ENCODE measurements at regions not wholly inside any gene's neighbourhood (a gene's known extent, or its start where the extent isn't known, plus 50 kb on each side); places are given as distances from the start of the nearest gene placed in this dataset.

GRCh38 chr3:25043749-25044148 is 384.3 kb upstream of the RARB start:
- no peak for TF ChIP-seq CTCF (conservative IDR thresholded peaks at IDR 0.05; ENCODE audit: low read depth)
- POLR2A ChIA-PET (ENCODE audit: low non-redundant PET): no interaction called here
- no peak for DNase-seq (ENCODE audit: low spot score)
- CTCF ChIA-PET: no interaction called here
- H3K27ac ChIP-seq: no peak overlapping the region

GRCh38 chr3:25044762-25045710 is 383.0 kb upstream of the RARB start:
- CTCF ChIA-PET: interaction anchor here (0.5 kb wide), 1 partner anchor 741 kb away, joined by 4 read pairs; no protein-coding TSS in a partner anchor
- no peak for TF ChIP-seq CTCF (conservative IDR thresholded peaks at IDR 0.05; ENCODE audit: low read depth)
- DNase-seq (ENCODE audit: low spot score): no peak
- POLR2A ChIA-PET (ENCODE audit: low non-redundant PET): no interaction called here
- H3K27ac ChIP-seq: no peak overlapping the region

- DNase-seq (ENCODE audit: low spot score): no peak
- CTCF ChIA-PET: no interaction called here
- no peak for TF ChIP-seq CTCF (conservative IDR thresholded peaks at IDR 0.05; ENCODE audit: low read depth)
- no peak overlapping the region for H3K27ac ChIP-seq
- POLR2A ChIA-PET (ENCODE audit: low non-redundant PET): no interaction called here
Measured at GRCh38 chr3:25046911-25047771, 380.9 kb upstream of the RARB start.

GRCh38 chr3:25049304-25049703 is 378.8 kb upstream of the RARB start:
- no peak overlapping the region for H3K27ac ChIP-seq
- DNase-seq (ENCODE audit: low spot score): no peak
- ChIA-PET POLR2A (ENCODE audit: low non-redundant PET) (no interaction called here), CTCF (no interaction called here)
- TF ChIP-seq CTCF (conservative IDR thresholded peaks at IDR 0.05; ENCODE audit: low read depth): no peak

- DNase-seq (ENCODE audit: low spot score): no peak
- TF ChIP-seq CTCF (conservative IDR thresholded peaks at IDR 0.05; ENCODE audit: low read depth): no peak
- ChIA-PET POLR2A (ENCODE audit: low non-redundant PET) (no interaction called here), CTCF (no interaction called here)
- no peak overlapping the region for H3K27ac ChIP-seq
Measured at GRCh38 chr3:25053360-25053759, 374.7 kb upstream of the RARB start.

GRCh38 chr3:25056036-25056755 is 371.9 kb upstream of the RARB start:
- ChIA-PET POLR2A (ENCODE audit: low non-redundant PET) (no interaction called here), CTCF (no interaction called here)
- no peak for DNase-seq (ENCODE audit: low spot score)
- H3K27ac ChIP-seq: no peak overlapping the region
- TF ChIP-seq CTCF (conservative IDR thresholded peaks at IDR 0.05; ENCODE audit: low read depth): no peak

All from RWPE1 (cell line).